HG03565 (cell line): ENCODE measurements at regions not wholly inside any gene's neighbourhood (a gene's known extent, or its start where the extent isn't known, plus 50 kb on each side); places are given as distances from the start of the nearest gene placed in this dataset.

Experiments used
- ATAC-seq: cut with Tn5 transposase; IDR thresholded peaks from one replicate; pipeline ENCODE4 v1.9.1; 2021; ENCODE audit warnings: mild to moderate bottlenecking, moderate library complexity; ENCODE audit not compliant: unreplicated experiment

GRCh38 chr14:58942516-58942915, 246.0 kb upstream of the DAAM1 start:
- ATAC-seq: no peak

GRCh38 chr14:58944343-58944967, 244.0 kb upstream of the DAAM1 start:
- no peak for ATAC-seq

GRCh38 chr14:58944968-58945356, 243.5 kb upstream of the DAAM1 start:
- ATAC-seq: no peak

GRCh38 chr14:58946431-58946830, 242.0 kb upstream of the DAAM1 start:
- no peak for ATAC-seq

GRCh38 chr14:58947156-58947555, 241.3 kb upstream of the DAAM1 start:
- ATAC-seq: no peak

- no peak for ATAC-seq
Measured at GRCh38 chr14:58947814-58948445, 240.5 kb upstream of the DAAM1 start.

- no peak for ATAC-seq
Measured at GRCh38 chr14:58950555-58950954, 237.9 kb upstream of the DAAM1 start.

GRCh38 chr14:58951143-58951542, 237.3 kb upstream of the DAAM1 start:
- no peak for ATAC-seq

- ATAC-seq: no peak
Measured at GRCh38 chr14:58954052-58954451, 234.4 kb upstream of the DAAM1 start.

- ATAC-seq: no peak
Measured at GRCh38 chr14:58954901-58955861, 233.3 kb upstream of the DAAM1 start.

GRCh38 chr14:58961045-58961731, 227.3 kb upstream of the DAAM1 start:
- no peak for ATAC-seq

- ATAC-seq: no peak
Measured at GRCh38 chr14:58963873-58964597, 224.4 kb upstream of the DAAM1 start.

GRCh38 chr14:58964598-58964928, 223.9 kb upstream of the DAAM1 start:
- ATAC-seq: no peak

- ATAC-seq: no peak
Measured at GRCh38 chr14:58965601-58966000, 222.9 kb upstream of the DAAM1 start.

- no peak for ATAC-seq
Measured at GRCh38 chr14:58966997-58967396, 221.5 kb upstream of the DAAM1 start.

GRCh38 chr14:58969951-58970751, 218.3 kb upstream of the DAAM1 start:
- no peak for ATAC-seq

- no peak for ATAC-seq
Measured at GRCh38 chr14:58972233-58973017, 216.0 kb upstream of the DAAM1 start.

GRCh38 chr14:58977366-58977765, 211.1 kb upstream of the DAAM1 start:
- ATAC-seq: no peak

GRCh38 chr14:58978343-58978742, 210.1 kb upstream of the DAAM1 start:
- no peak for ATAC-seq
